RWPE2 (cell line): ENCODE measurements at regions not wholly inside any gene's neighbourhood (a gene's known extent, or its start where the extent isn't known, plus 50 kb on each side); places are given as distances from the start of the nearest gene placed in this dataset.

Experiments used
- ATAC-seq: fragments of 200-7000 bp; cut with Tn5 transposase; 3 replicates; pipeline ENCODE4 v1.9.1; 2021; ENCODE audit warnings: low read depth
- DNase-seq: peaks from one replicate; pipeline ENCODE4 v3.0.0-alpha.2; 2020; ENCODE audit warnings: low spot score
- H3K27ac ChIP-seq: fragments of 450-650 bp; 2 replicates; pipeline ENCODE4 v1.5.1; 2017; ENCODE audit warnings: mild to moderate bottlenecking; ENCODE audit not compliant: poor library complexity, severe bottlenecking
- H3K27me3 ChIP-seq: fragments of 250-450 bp; sonication (Bioruptor Pico); 2 replicates; pipeline ENCODE4 v1.5.1; 2021; ENCODE audit warnings: mild to moderate bottlenecking, moderate library complexity; ENCODE audit not compliant: insufficient read depth, poor library complexity, severe bottlenecking
- H3K36me3 ChIP-seq: fragments of 250-450 bp; sonication (Bioruptor Pico); 2 replicates; pipeline ENCODE4 v1.5.1; 2020; ENCODE audit warnings: low read depth, mild to moderate bottlenecking, moderate library complexity
- H3K4me1 ChIP-seq: fragments of 250-450 bp; sonication (Bioruptor Pico); 2 replicates; pipeline ENCODE4 v1.5.1; 2021; ENCODE audit warnings: mild to moderate bottlenecking, moderate library complexity; ENCODE audit not compliant: insufficient read depth, poor library complexity, severe bottlenecking
- H3K4me3 ChIP-seq: fragments of 250-450 bp; sonication (Bioruptor Pico); 2 replicates; pipeline ENCODE4 v1.5.1; 2021; ENCODE audit warnings: mild to moderate bottlenecking, moderate library complexity; ENCODE audit not compliant: severe bottlenecking
- H3K9me3 ChIP-seq: fragments of 250-450 bp; sonication (Bioruptor Pico); 2 replicates; pipeline ENCODE4 v1.5.1; 2021; ENCODE audit warnings: mild to moderate bottlenecking, moderate library complexity; ENCODE audit not compliant: severe bottlenecking
- CTCF ChIP-seq: fragments of 450-650 bp; IDR thresholded peaks from one replicate; pipeline ENCODE4 v1.5.1; 2017; ENCODE audit warnings: mild to moderate bottlenecking, moderate library complexity; ENCODE audit not compliant: poor library complexity, severe bottlenecking

GRCh38 chr7:131737746-131738465, 181.5 kb upstream of the PODXL start:
- DNase-seq: no peak
- peaks cover 1% of the 10 kb centered on the region for H3K9me3 ChIP-seq
- no peak overlapping the region for H3K27ac ChIP-seq

GRCh38 chr7:131735101-131735500, 178.7 kb upstream of the PODXL start:
- Histone ChIP-seq H3K4me1 (no peaks in the 10 kb centered on the region), H3K36me3 (no peaks in the 10 kb centered on the region), H3K27ac (no peak overlapping the region), H3K27me3 (peaks cover 7% of the 10 kb centered on the region), H3K4me3 (no peak overlapping the region), H3K9me3 (peaks cover 1% of the 10 kb centered on the region)
- DNase-seq (no peak), ATAC-seq (no peak)
- TF ChIP-seq CTCF: no peak

More at GRCh38 chr7:131737746-131738465, 181.5 kb upstream of the PODXL start:
- H3K4me1 ChIP-seq: no peaks in the 10 kb centered on the region
- no peak for TF ChIP-seq CTCF
- no peak overlapping the region for H3K4me3 ChIP-seq
- H3K27me3 ChIP-seq: peaks cover 12% of the 10 kb centered on the region
- no peak for ATAC-seq
- no peaks in the 10 kb centered on the region for H3K36me3 ChIP-seq

- TF ChIP-seq CTCF: no peak
- no peak for DNase-seq
- H3K27ac ChIP-seq: no peak overlapping the region
- peaks cover 5% of the 10 kb centered on the region for H3K27me3 ChIP-seq
- H3K36me3 ChIP-seq: no peaks in the 10 kb centered on the region
- ATAC-seq: no peak
- no peak overlapping the region for H3K4me3 ChIP-seq
- no peaks in the 10 kb centered on the region for H3K4me1 ChIP-seq
- H3K9me3 ChIP-seq: peaks cover 1% of the 10 kb centered on the region
Observed at GRCh38 chr7:131733604-131734003, 177.2 kb upstream of the PODXL start.

GRCh38 chr7:131727189-131727588, 170.8 kb upstream of the PODXL start:
- Histone ChIP-seq H3K27ac (no peak overlapping the region), H3K4me3 (no peak overlapping the region), H3K27me3 (no peaks in the 10 kb centered on the region), H3K9me3 (no peaks in the 10 kb centered on the region), H3K36me3 (no peaks in the 10 kb centered on the region), H3K4me1 (no peaks in the 10 kb centered on the region)
- TF ChIP-seq CTCF: no peak
- ATAC-seq (no peak), DNase-seq (no peak)

- no peak for TF ChIP-seq CTCF
- Histone ChIP-seq H3K4me1 (no peaks in the 10 kb centered on the region), H3K27ac (no peak overlapping the region), H3K9me3 (no peaks in the 10 kb centered on the region), H3K4me3 (no peak overlapping the region), H3K27me3 (no peaks in the 10 kb centered on the region), H3K36me3 (no peaks in the 10 kb centered on the region)
- no peak for ATAC-seq
- DNase-seq: no peak
Observed at GRCh38 chr7:131726686-131727085, 170.3 kb upstream of the PODXL start.
